Lung (tissue), 11 donors: ENCODE measurements at regions not wholly inside any gene's neighbourhood (a gene's known extent, or its start where the extent isn't known, plus 50 kb on each side); places are given as distances from the start of the nearest gene placed in this dataset.

Source experiments
- ATAC-seq: fragments of 200-7000 bp; cut with Tn5 transposase; one replicate; pipeline ENCODE4 v1.9.1; 2020; ENCODE audit warnings: moderate number of reproducible peaks; ENCODE audit not compliant: insufficient read depth, low FRiP score
- DNase-seq, 3 donors: peaks; one replicate each; pipeline ENCODE4 v3.0.0-alpha.2; 2013 to 2017
- H3K27ac ChIP-seq, 2 donors: one replicate each; pipeline ENCODE4 v1.5.1; 2013; ENCODE audit warnings: mild to moderate bottlenecking in 2 of 2, moderate library complexity in 2 of 2, control low read depth in 1 of 2, inconsistent platforms in 1 of 2, low read depth in 1 of 2, low read length in 1 of 2
- H3K27me3 ChIP-seq, 3 donors: one replicate each; pipeline ENCODE4 v1.5.1; 2013; ENCODE audit warnings: low read length in 2 of 3; ENCODE audit not compliant: control insufficient read depth in 3 of 3, insufficient read depth in 3 of 3
- H3K36me3 ChIP-seq, 4 donors: one replicate each; pipeline ENCODE4 v1.5.1; 2013; ENCODE audit warnings: low read length in 4 of 4, mild to moderate bottlenecking in 1 of 4, moderate library complexity in 1 of 4; ENCODE audit not compliant: control insufficient read depth in 4 of 4, insufficient read depth in 4 of 4
- H3K4me1 ChIP-seq, 5 donors: one replicate each; pipeline ENCODE4 v1.5.1; 2013; ENCODE audit warnings: low read length in 5 of 5, mild to moderate bottlenecking in 2 of 5, moderate library complexity in 1 of 5; ENCODE audit not compliant: control insufficient read depth in 5 of 5, insufficient read depth in 5 of 5
- H3K4me3 ChIP-seq: one replicate; pipeline ENCODE4 v1.5.1; 2013; ENCODE audit warnings: mild to moderate bottlenecking, control low read depth, moderate library complexity
- H3K9ac ChIP-seq, 2 donors: one replicate each; pipeline ENCODE4 v1.5.1; 2013; ENCODE audit warnings: low read length in 2 of 2, control low read depth in 1 of 2; ENCODE audit not compliant: insufficient read depth in 1 of 2
- H3K9me3 ChIP-seq, 4 donors: one replicate each; pipeline ENCODE4 v1.5.1; 2013; ENCODE audit warnings: low read length in 3 of 4, mild to moderate bottlenecking in 1 of 4, moderate library complexity in 1 of 4; ENCODE audit not compliant: control insufficient read depth in 4 of 4, insufficient read depth in 3 of 4
- WGBS, 2 donors: extraction: QIAGEN DNeasy Blood & Tissue Kit; methylation state at CpG; one replicate each; pipeline ENCODE4 v1.1.7; 2013; 5-methylcytosine and 5-hydroxymethylcytosine counted together
- TF ChIP-seq, protein P1 (sequence below): IDR thresholded peaks from 2 replicates; pipeline ENCODE4 v1.5.1; 2012; ENCODE audit warnings: mild to moderate bottlenecking; ENCODE audit errors: control extremely low read depth, extremely low read depth
- donor health status: control.
- donor health status: control.
- donor health status: Bipolar disorder and iron deficiency.
- donor health status: healthy.
- donor health status: DM: yes; HTN: yes; CAD: no.

DNA sequence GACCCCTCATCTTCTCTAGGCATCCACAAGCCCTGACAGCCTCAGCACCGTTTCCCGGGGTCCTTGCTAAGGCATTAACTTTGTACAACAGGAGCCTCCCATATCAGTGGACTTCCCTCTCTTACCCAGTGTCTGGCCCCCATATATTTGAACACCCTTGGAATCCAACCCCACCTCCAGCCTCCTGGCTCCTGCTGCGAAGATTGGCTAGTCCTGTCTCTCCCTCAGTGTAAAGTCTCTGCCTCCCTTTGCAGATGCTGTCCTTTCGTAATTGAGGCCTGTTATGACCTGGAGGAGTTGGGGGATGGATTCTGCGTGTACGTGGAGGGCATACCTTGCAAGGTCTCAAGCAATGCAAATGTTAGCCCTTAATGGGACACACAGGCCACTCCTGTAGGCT lies 413.7 kb downstream of the IRS2 start:
- no peaks in the 10 kb centered on the region for H3K9me3 ChIP-seq
- H3K4me3 ChIP-seq = no peak overlapping the region
- no peaks in the 10 kb centered on the region for H3K36me3 ChIP-seq
- no peak overlapping the region for H3K9ac ChIP-seq
- no peaks in the 10 kb centered on the region for H3K27me3 ChIP-seq
- DNase-seq (no peak), ATAC-seq (no peak)
- H3K4me1 ChIP-seq = peaks cover 0 to 3% (median 0%) of the 10 kb centered on the region in 5 donors
- H3K27ac ChIP-seq = no peak overlapping the region
- 91 to 97% methylated on average over 6 of the region's 6 CpGs for WGBS, 2 donors
- TF ChIP-seq, protein P1, sequence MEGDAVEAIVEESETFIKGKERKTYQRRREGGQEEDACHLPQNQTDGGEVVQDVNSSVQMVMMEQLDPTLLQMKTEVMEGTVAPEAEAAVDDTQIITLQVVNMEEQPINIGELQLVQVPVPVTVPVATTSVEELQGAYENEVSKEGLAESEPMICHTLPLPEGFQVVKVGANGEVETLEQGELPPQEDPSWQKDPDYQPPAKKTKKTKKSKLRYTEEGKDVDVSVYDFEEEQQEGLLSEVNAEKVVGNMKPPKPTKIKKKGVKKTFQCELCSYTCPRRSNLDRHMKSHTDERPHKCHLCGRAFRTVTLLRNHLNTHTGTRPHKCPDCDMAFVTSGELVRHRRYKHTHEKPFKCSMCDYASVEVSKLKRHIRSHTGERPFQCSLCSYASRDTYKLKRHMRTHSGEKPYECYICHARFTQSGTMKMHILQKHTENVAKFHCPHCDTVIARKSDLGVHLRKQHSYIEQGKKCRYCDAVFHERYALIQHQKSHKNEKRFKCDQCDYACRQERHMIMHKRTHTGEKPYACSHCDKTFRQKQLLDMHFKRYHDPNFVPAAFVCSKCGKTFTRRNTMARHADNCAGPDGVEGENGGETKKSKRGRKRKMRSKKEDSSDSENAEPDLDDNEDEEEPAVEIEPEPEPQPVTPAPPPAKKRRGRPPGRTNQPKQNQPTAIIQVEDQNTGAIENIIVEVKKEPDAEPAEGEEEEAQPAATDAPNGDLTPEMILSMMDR = no peak

GRCh38 chr13:109371066-109371465 lies 415.3 kb downstream of the IRS2 start:
- H3K9me3 ChIP-seq = no peaks in the 10 kb centered on the region
- no peak overlapping the region for H3K27ac ChIP-seq
- 72 to 77% methylated on average over 8 of the region's 8 CpGs for WGBS, 2 donors
- no peak overlapping the region for H3K4me3 ChIP-seq
- TF ChIP-seq, protein P1 = no peak
- no peaks in the 10 kb centered on the region for H3K36me3 ChIP-seq
- H3K4me1 ChIP-seq = peaks cover 0 to 3% (median 0%) of the 10 kb centered on the region in 5 donors
- no peak for ATAC-seq
- no peak overlapping the region for H3K9ac ChIP-seq
- no peaks in the 10 kb centered on the region for H3K27me3 ChIP-seq
- no peak for DNase-seq

- ATAC-seq = no peak
- Histone ChIP-seq H3K27me3 (no peaks in the 10 kb centered on the region), H3K4me3 (no peak overlapping the region), H3K27ac (no peak overlapping the region), H3K36me3 (no peaks in the 10 kb centered on the region), H3K9me3 (peaks cover 0 to under 1% (median 0%) of the 10 kb centered on the region in 4 donors), H3K9ac (no peak overlapping the region), H3K4me1 (peaks cover 0 to 3% (median 0%) of the 10 kb centered on the region in 5 donors)
- DNase-seq = no peak
- TF ChIP-seq, protein P1 = no peak
- 90 to 91% methylated on average over 10 of the region's 10 CpGs for WGBS, 2 donors
These were observed 415.9 kb downstream of the IRS2 start for GRCh38 chr13:109370496-109370895.
